Prostate gland (tissue), 2 donors: ENCODE measurements at regions not wholly inside any gene's neighbourhood (a gene's known extent, or its start where the extent isn't known, plus 50 kb on each side); places are given as distances from the start of the nearest gene placed in this dataset.

Experiments used
- POLR2A ChIP-seq: fragments of 450-650 bp; IDR thresholded peaks from one replicate; pipeline ENCODE4 v1.6.1; 2016; ENCODE audit warnings: antibody characterized with exemption, mild to moderate bottlenecking
- POLR2AphosphoS5 ChIP-seq: sonication (generic); formaldehyde crosslinking; IDR thresholded peaks from one replicate; pipeline ENCODE4 v1.6.1; 2017; ENCODE audit warnings: antibody characterized with exemption
- TF ChIP-seq, protein P1 (sequence below), 4 experiments: fragments of 200-600 bp in 2 of 4; fragments of 450-650 bp in 2 of 4; sonication (generic) in 2 of 4; IDR thresholded peaks; 1 replicate in 3 of 4; 2 replicates in 1 of 4; pipeline ENCODE4 v1.5.1; 2016 to 2019; ENCODE audit warnings: antibody characterized with exemption in 4 of 4, mild to moderate bottlenecking in 2 of 4, moderate library complexity in 2 of 4

DNA sequence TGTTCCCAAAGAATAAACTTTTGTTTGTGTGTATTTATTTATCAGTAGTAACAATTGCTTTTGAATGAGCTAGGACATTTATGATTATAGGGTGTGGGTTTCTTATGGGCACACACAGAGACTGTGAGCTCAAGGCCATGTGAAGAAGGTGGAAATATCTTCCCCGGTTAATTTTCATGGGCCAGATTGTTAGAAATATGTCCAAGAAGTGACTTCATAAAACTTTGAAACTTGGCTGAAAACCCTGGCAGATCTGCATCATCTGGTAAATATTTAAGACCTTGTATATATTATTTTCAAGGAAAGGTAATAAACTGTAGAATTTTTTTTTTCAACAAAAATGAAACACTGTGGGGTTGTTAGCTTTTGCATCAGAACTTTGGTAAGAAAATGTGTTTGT lies 53.5 kb upstream of the RNU6-8 start:
- TF ChIP-seq, protein P1, sequence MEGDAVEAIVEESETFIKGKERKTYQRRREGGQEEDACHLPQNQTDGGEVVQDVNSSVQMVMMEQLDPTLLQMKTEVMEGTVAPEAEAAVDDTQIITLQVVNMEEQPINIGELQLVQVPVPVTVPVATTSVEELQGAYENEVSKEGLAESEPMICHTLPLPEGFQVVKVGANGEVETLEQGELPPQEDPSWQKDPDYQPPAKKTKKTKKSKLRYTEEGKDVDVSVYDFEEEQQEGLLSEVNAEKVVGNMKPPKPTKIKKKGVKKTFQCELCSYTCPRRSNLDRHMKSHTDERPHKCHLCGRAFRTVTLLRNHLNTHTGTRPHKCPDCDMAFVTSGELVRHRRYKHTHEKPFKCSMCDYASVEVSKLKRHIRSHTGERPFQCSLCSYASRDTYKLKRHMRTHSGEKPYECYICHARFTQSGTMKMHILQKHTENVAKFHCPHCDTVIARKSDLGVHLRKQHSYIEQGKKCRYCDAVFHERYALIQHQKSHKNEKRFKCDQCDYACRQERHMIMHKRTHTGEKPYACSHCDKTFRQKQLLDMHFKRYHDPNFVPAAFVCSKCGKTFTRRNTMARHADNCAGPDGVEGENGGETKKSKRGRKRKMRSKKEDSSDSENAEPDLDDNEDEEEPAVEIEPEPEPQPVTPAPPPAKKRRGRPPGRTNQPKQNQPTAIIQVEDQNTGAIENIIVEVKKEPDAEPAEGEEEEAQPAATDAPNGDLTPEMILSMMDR (IDR thresholded peaks at IDR 0.05): no peak
- no peak for TF ChIP-seq POLR2A
- TF ChIP-seq POLR2AphosphoS5: no peak
